HuH-7 (cell line): ENCODE measurements at regions not wholly inside any gene's neighbourhood (a gene's known extent, or its start where the extent isn't known, plus 50 kb on each side); places are given as distances from the start of the nearest gene placed in this dataset.
"Not testable (repeated sequence)": the region's sequence is repeated elsewhere in the genome, so short reads cannot be mapped to it uniquely, and the experiment has no call there.

Source experiments
- DNase-seq: peaks from one replicate; pipeline ENCODE4 v3.0.0; 2011; ENCODE audit warnings: low spot score

GRCh38 chr13:74246487-74246886 lies 112.3 kb upstream of the KLF12 start:
- no peak for DNase-seq

- DNase-seq, result no peak
These were observed 109.7 kb upstream of the KLF12 start for GRCh38 chr13:74243637-74244526.

GRCh38 chr13:74241343-74241742 lies 107.1 kb upstream of the KLF12 start:
- not testable (repeated sequence) for DNase-seq

GRCh38 chr13:74230984-74231501 lies 96.8 kb upstream of the KLF12 start:
- no peak for DNase-seq

GRCh38 chr13:74229242-74229641 lies 95.0 kb upstream of the KLF12 start:
- DNase-seq, result no peak

GRCh38 chr13:74227476-74228158 lies 93.4 kb upstream of the KLF12 start:
- DNase-seq, result no peak

- DNase-seq, result no peak
These were observed 92.7 kb upstream of the KLF12 start for GRCh38 chr13:74226791-74227475.

GRCh38 chr13:74221752-74222151 lies 87.5 kb upstream of the KLF12 start:
- DNase-seq, result no peak

GRCh38 chr13:74219566-74219965 lies 85.4 kb upstream of the KLF12 start:
- DNase-seq, result no peak

- DNase-seq, result no peak
These were observed 84.1 kb upstream of the KLF12 start for GRCh38 chr13:74218291-74218690.

- no peak for DNase-seq
These were observed 83.6 kb upstream of the KLF12 start for GRCh38 chr13:74217811-74218210.

- DNase-seq, result no peak
These were observed 81.2 kb upstream of the KLF12 start for GRCh38 chr13:74215420-74215819.

GRCh38 chr13:74214321-74214720 lies 80.1 kb upstream of the KLF12 start:
- no peak for DNase-seq

GRCh38 chr13:74210693-74211393 lies 76.6 kb upstream of the KLF12 start:
- no peak for DNase-seq

GRCh38 chr13:74206855-74207254 lies 72.7 kb upstream of the KLF12 start:
- DNase-seq, result no peak

- no peak for DNase-seq
These were observed 71.9 kb upstream of the KLF12 start for GRCh38 chr13:74206061-74206561.

GRCh38 chr13:74205313-74205690 lies 71.1 kb upstream of the KLF12 start:
- DNase-seq, result no peak

- DNase-seq, result no peak
These were observed 70.6 kb upstream of the KLF12 start for GRCh38 chr13:74204602-74205312.

GRCh38 chr13:74203576-74203975 lies 69.4 kb upstream of the KLF12 start:
- DNase-seq, result no peak

- no peak for DNase-seq
These were observed 68.1 kb upstream of the KLF12 start for GRCh38 chr13:74202129-74202813.

GRCh38 chr13:74201530-74201929 lies 67.3 kb upstream of the KLF12 start:
- DNase-seq, result no peak
